ENCODE measurements at regions not wholly inside any gene's neighbourhood (a gene's known extent, or its start where the extent isn't known, plus 50 kb on each side); places are given as distances from the start of the nearest gene placed in this dataset.

- TF ChIP-seq CTCF (IDR thresholded peaks at IDR 0.05) (no peak), EZH2 (IDR thresholded peaks at IDR 0.05; ENCODE audit: borderline replicate concordance, insufficient read depth, low read depth, low read length, poor library complexity, severe bottlenecking) (no peak)
Measured at GRCh38 chr13:55576389-55576788, 1564.3 kb upstream of the PRR20A start.

All from B cell (primary cell).